MM.1S (cell line): ENCODE measurements at regions not wholly inside any gene's neighbourhood (a gene's known extent, or its start where the extent isn't known, plus 50 kb on each side); places are given as distances from the start of the nearest gene placed in this dataset.

Experiments
- DNase-seq: peaks from one replicate; pipeline ENCODE4 v3.0.0-alpha.2; 2015
- H2AFZ ChIP-seq: fragments of 300-600 bp; sonication (generic); 2 replicates; pipeline ENCODE4 v1.6.0; 2016; ENCODE audit warnings: antibody characterized with exemption, low read length
- H3F3A ChIP-seq: fragments of 300-600 bp; sonication (generic); 2 replicates; pipeline ENCODE4 v1.6.1; 2016; ENCODE audit warnings: mild to moderate bottlenecking, antibody characterized with exemption, low read length, moderate library complexity, mixed read lengths; ENCODE audit not compliant: insufficient read depth
- H3K27ac ChIP-seq: fragments of 300-600 bp; sonication (generic); 2 replicates; pipeline ENCODE4 v1.5.1; 2016; ENCODE audit warnings: mild to moderate bottlenecking, low read length
- H3K27me3 ChIP-seq: fragments of 300-600 bp; sonication (generic); replicated peaks from 2 replicates; pipeline ENCODE4 v1.6.0; 2016; ENCODE audit warnings: low read length; ENCODE audit not compliant: insufficient read depth
- H3K36me3 ChIP-seq: fragments of 300-600 bp; sonication (generic); replicated peaks from 2 replicates; pipeline ENCODE4 v1.6.1; 2016; ENCODE audit warnings: mild to moderate bottlenecking, low read length, mixed read lengths; ENCODE audit not compliant: insufficient read depth
- H3K4me1 ChIP-seq: fragments of 300-600 bp; sonication (generic); 2 replicates; pipeline ENCODE4 v1.6.1; 2016; ENCODE audit warnings: low read length, mixed read lengths
- H3K4me2 ChIP-seq: fragments of 300-600 bp; sonication (generic); 2 replicates; pipeline ENCODE4 v1.6.0; 2016; ENCODE audit warnings: low read depth, low read length
- H3K4me3 ChIP-seq: fragments of 300-600 bp; sonication (generic); 2 replicates; pipeline ENCODE4 v1.5.1; 2016; ENCODE audit warnings: low read length, mixed read lengths
- H3K79me2 ChIP-seq: fragments of 300-600 bp; sonication (generic); 2 replicates; pipeline ENCODE4 v1.6.1; 2016; ENCODE audit warnings: mixed run types, low read length, mixed read lengths
- H3K9ac ChIP-seq: fragments of 300-600 bp; sonication (generic); 2 replicates; pipeline ENCODE4 v1.6.1; 2016; ENCODE audit warnings: low read length, mixed read lengths
- H3K9me2 ChIP-seq: fragments of 300-600 bp; sonication (generic); replicated peaks from 2 replicates; pipeline ENCODE4 v1.6.1; 2016; ENCODE audit warnings: mild to moderate bottlenecking, low read length, mixed read lengths; ENCODE audit not compliant: insufficient read depth
- H3K9me3 ChIP-seq: fragments of 300-600 bp; sonication (generic); replicated peaks from 2 replicates; pipeline ENCODE4 v1.6.1; 2016; ENCODE audit warnings: mild to moderate bottlenecking, low read length, mixed read lengths; ENCODE audit not compliant: insufficient read depth
- H4K20me1 ChIP-seq: fragments of 300-600 bp; sonication (generic); 2 replicates; pipeline ENCODE4 v1.6.1; 2016; ENCODE audit warnings: mild to moderate bottlenecking, low read length, moderate library complexity, mixed read lengths; ENCODE audit not compliant: insufficient read depth
- CTCF ChIP-seq: fragments of 300-600 bp; sonication (generic); IDR thresholded peaks from 2 replicates; pipeline ENCODE4 v1.5.1; 2016; ENCODE audit warnings: antibody characterized with exemption, low read length, mixed read lengths
- EZH2 ChIP-seq: fragments of 300-600 bp; sonication (generic); optimal IDR thresholded peaks from 2 replicates; pipeline ENCODE3; 2017; ENCODE audit warnings: low read depth, mild to moderate bottlenecking, antibody characterized with exemption, low read length, mixed read lengths
- EZH2phosphoT487 ChIP-seq: fragments of 300-600 bp; sonication (generic); IDR thresholded peaks from 2 replicates; pipeline ENCODE4 v1.6.1; 2018; ENCODE audit warnings: antibody characterized with exemption, low read length

- no peak for DNase-seq
- Histone ChIP-seq H3K4me2 (no peak overlapping the region), H4K20me1 (no peaks in the 10 kb centered on the region), H2AFZ (no peak overlapping the region), H3K9ac (no peak overlapping the region), H3K4me3 (no peak overlapping the region), H3K9me2 (no peaks in the 10 kb centered on the region), H3K36me3 (no peaks in the 10 kb centered on the region), H3F3A (no peaks in the 10 kb centered on the region), H3K27me3 (no peaks in the 10 kb centered on the region), H3K79me2 (no peaks in the 10 kb centered on the region), H3K4me1 (no peaks in the 10 kb centered on the region), H3K9me3 (no peaks in the 10 kb centered on the region), H3K27ac (no peak overlapping the region)
- no peak for TF ChIP-seq EZH2phosphoT487
- no peak for TF ChIP-seq EZH2
- TF ChIP-seq CTCF, result no peak
These were observed 303.0 kb upstream of the LMCD1 start for GRCh38 chr3:8198605-8199004.

GRCh38 chr3:8200996-8201395 is 300.6 kb upstream of the LMCD1 start:
- H3K27ac ChIP-seq, result no peak overlapping the region
- H3K36me3 ChIP-seq, result no peaks in the 10 kb centered on the region

GRCh38 chr3:8201886-8202285 is 299.7 kb upstream of the LMCD1 start:
- no peak for DNase-seq
- Histone ChIP-seq H3K36me3 (no peaks in the 10 kb centered on the region), H3K9me3 (no peaks in the 10 kb centered on the region), H2AFZ (no peak overlapping the region), H3K4me3 (no peak overlapping the region), H3K4me1 (no peaks in the 10 kb centered on the region), H3F3A (no peaks in the 10 kb centered on the region), H4K20me1 (no peaks in the 10 kb centered on the region), H3K79me2 (no peaks in the 10 kb centered on the region), H3K4me2 (no peak overlapping the region), H3K9ac (no peak overlapping the region), H3K27ac (no peak overlapping the region), H3K9me2 (no peaks in the 10 kb centered on the region), H3K27me3 (no peaks in the 10 kb centered on the region)
- no peak for TF ChIP-seq EZH2phosphoT487
- TF ChIP-seq EZH2, result no peak
- TF ChIP-seq CTCF, result no peak

More at GRCh38 chr3:8200996-8201395, 300.6 kb upstream of the LMCD1 start:
- no peak for DNase-seq
- no peaks in the 10 kb centered on the region for H3K9me3 ChIP-seq
- H3K4me2 ChIP-seq, result no peak overlapping the region
- H3K4me1 ChIP-seq, result no peaks in the 10 kb centered on the region
- no peaks in the 10 kb centered on the region for H3K9me2 ChIP-seq
- H3F3A ChIP-seq, result no peaks in the 10 kb centered on the region
- H4K20me1 ChIP-seq, result no peaks in the 10 kb centered on the region
- no peaks in the 10 kb centered on the region for H3K79me2 ChIP-seq
- TF ChIP-seq EZH2 (no peak), CTCF (no peak), EZH2phosphoT487 (no peak)
- no peaks in the 10 kb centered on the region for H3K27me3 ChIP-seq
- H3K4me3 ChIP-seq, result no peak overlapping the region
- no peak overlapping the region for H2AFZ ChIP-seq
- H3K9ac ChIP-seq, result no peak overlapping the region
